ENCODE measurements at regions not wholly inside any gene's neighbourhood (a gene's known extent, or its start where the extent isn't known, plus 50 kb on each side); places are given as distances from the start of the nearest gene placed in this dataset.

GRCh38 chr16:9323170-9323569 is 231.7 kb downstream of the HAPSTR1 start:
- Histone ChIP-seq H3K27ac (ENCODE audit: extremely low read depth, low read depth, low read length) (no peak overlapping the region), H2AFZ (ENCODE audit: low read depth, low read length) (no peak overlapping the region), H3K4me3 (no peak overlapping the region), H3K27me3 (ENCODE audit: control insufficient read depth in 2 of 2, insufficient read depth in 2 of 2, low read length in 2 of 2) (no peaks in the 10 kb centered on the region), H3K79me2 (ENCODE audit: control insufficient read depth, insufficient read depth, low read length) (no peaks in the 10 kb centered on the region), H3K9me1 (ENCODE audit: control insufficient read depth, insufficient read depth, low read length) (no peaks in the 10 kb centered on the region), H3K36me3 (ENCODE audit: control insufficient read depth, insufficient read depth, low read length) (no peaks in the 10 kb centered on the region), H3K4me1 (replicated peaks in 1 of 2; ENCODE audit: control insufficient read depth in 2 of 2, insufficient read depth in 2 of 2, low read length in 2 of 2) (no peaks in the 10 kb centered on the region), H3K9ac (ENCODE audit: insufficient read depth in 1 of 2, low read depth in 2 of 2, low read length in 2 of 2) (no peak overlapping the region), H3K4me2 (ENCODE audit: insufficient read depth, low read length) (no peak overlapping the region), H3K9me3 (replicated peaks; ENCODE audit: control insufficient read depth, insufficient read depth, low read depth, low read length) (no peaks in the 10 kb centered on the region), H4K20me1 (replicated peaks; ENCODE audit: control insufficient read depth, insufficient read depth, low read length) (no peaks in the 10 kb centered on the region)
- intact Hi-C loops (cut with micrococcal nuclease): no loop called here
- POLR2A ChIA-PET: no interaction called here
- TF ChIP-seq LARP7 (IDR thresholded peaks at IDR 0.05): no peak
- WGBS (ENCODE audit: insufficient coverage, low coverage, missing lambda C conversion rate): 5% methylated on average over 4 of the region's 4 CpGs
- no peak for ATAC-seq
- in situ Hi-C loops (cut with MboI): no loop called here
- FAIRE-seq: no peak
- DNase-seq (ENCODE audit: extremely low read depth in 1 of 4, low spot score in 3 of 4): no peak
- CTCF ChIA-PET (ENCODE audit: low intra/inter-chr PET ratio): no interaction called here
- no TSS peak for BruUV-seq (replicated peaks)

DNA sequence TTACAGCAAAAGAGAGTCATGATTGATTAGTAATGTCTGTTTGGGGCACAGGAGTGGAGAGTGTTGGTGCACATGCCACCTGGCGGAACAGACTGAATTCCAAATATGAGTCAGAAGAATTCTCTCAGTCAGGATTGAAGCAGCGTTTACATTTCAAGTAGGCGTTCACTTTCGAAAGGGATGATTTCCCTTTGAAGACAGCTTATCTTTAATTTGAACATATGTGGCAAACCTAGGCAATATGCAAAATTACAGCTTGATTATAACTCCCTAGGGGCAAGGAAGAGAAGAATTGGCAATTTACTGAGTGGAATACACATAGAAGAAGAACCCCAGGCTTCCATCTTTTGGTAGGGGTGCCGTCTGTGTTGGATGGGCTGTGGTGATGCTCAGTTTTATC is 235.8 kb downstream of the HAPSTR1 start:
- H3K9ac ChIP-seq (ENCODE audit: insufficient read depth in 1 of 2, low read depth in 2 of 2, low read length in 2 of 2): no peak overlapping the region
- FAIRE-seq (no peak), ATAC-seq (no peak), DNase-seq (ENCODE audit: extremely low read depth in 1 of 4, low spot score in 3 of 4) (no peak)
- in situ Hi-C loops (cut with MboI) (no loop called here), intact Hi-C loops (cut with micrococcal nuclease) (no loop called here)
- no peaks in the 10 kb centered on the region for H3K79me2 ChIP-seq (ENCODE audit: control insufficient read depth, insufficient read depth, low read length)
- H3K27ac ChIP-seq (ENCODE audit: extremely low read depth, low read depth, low read length): no peak overlapping the region
- TF ChIP-seq SP2 (IDR thresholded peaks at IDR 0.05; ENCODE audit: extremely low read depth, low read depth, low read length, poor library complexity, severe bottlenecking) (no peak), HNRNPLL (IDR thresholded peaks at IDR 0.05; ENCODE audit: low read depth, low read length, poor library complexity, severe bottlenecking) (no peak), KLF1 (tag; IDR thresholded peaks at IDR 0.05) (no peak)
- TF ChIP-seq, protein P1, sequence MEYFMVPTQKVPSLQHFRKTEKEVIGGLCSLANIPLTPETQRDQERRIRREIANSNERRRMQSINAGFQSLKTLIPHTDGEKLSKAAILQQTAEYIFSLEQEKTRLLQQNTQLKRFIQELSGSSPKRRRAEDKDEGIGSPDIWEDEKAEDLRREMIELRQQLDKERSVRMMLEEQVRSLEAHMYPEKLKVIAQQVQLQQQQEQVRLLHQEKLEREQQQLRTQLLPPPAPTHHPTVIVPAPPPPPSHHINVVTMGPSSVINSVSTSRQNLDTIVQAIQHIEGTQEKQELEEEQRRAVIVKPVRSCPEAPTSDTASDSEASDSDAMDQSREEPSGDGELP (CRISPR knock-in tag; IDR thresholded peaks at IDR 0.05; ENCODE audit: borderline replicate concordance): no peak
- H4K20me1 ChIP-seq (replicated peaks; ENCODE audit: control insufficient read depth, insufficient read depth, low read length): no peaks in the 10 kb centered on the region
- whole genome bisulfite sequencing (ENCODE audit: insufficient coverage, low coverage, missing lambda C conversion rate): 1% methylated on average over 5 of the region's 5 CpGs
- H3K4me2 ChIP-seq (ENCODE audit: insufficient read depth, low read length): no peak overlapping the region
- no peaks in the 10 kb centered on the region for H3K27me3 ChIP-seq (ENCODE audit: control insufficient read depth in 2 of 2, insufficient read depth in 2 of 2, low read length in 2 of 2)
- no peaks in the 10 kb centered on the region for H3K9me1 ChIP-seq (ENCODE audit: control insufficient read depth, insufficient read depth, low read length)
- no peaks in the 10 kb centered on the region for H3K9me3 ChIP-seq (replicated peaks; ENCODE audit: control insufficient read depth, insufficient read depth, low read depth, low read length)
- CTCF ChIA-PET (ENCODE audit: low intra/inter-chr PET ratio): no interaction called here
- BruUV-seq (replicated peaks): no TSS peak
- H3K36me3 ChIP-seq (ENCODE audit: control insufficient read depth, insufficient read depth, low read length): no peaks in the 10 kb centered on the region
- no peaks in the 10 kb centered on the region for H3K4me1 ChIP-seq (replicated peaks in 1 of 2; ENCODE audit: control insufficient read depth in 2 of 2, insufficient read depth in 2 of 2, low read length in 2 of 2)
- H3K4me3 ChIP-seq: no peak overlapping the region
- no peak overlapping the region for H2AFZ ChIP-seq (ENCODE audit: low read depth, low read length)
- POLR2A ChIA-PET: no interaction called here
